GM18498 (cell line): ENCODE measurements at regions not wholly inside any gene's neighbourhood (a gene's known extent, or its start where the extent isn't known, plus 50 kb on each side); places are given as distances from the start of the nearest gene placed in this dataset.

Experiments used
- ATAC-seq: cut with Tn5 transposase; IDR thresholded peaks from one replicate; pipeline ENCODE4 v1.9.1; 2021; ENCODE audit warnings: mild to moderate bottlenecking, moderate library complexity; ENCODE audit not compliant: unreplicated experiment

- no peak for ATAC-seq
Observed at GRCh38 chr4:1480720-1481119, 74.5 kb upstream of the NKX1-1 start.

- no peak for ATAC-seq
Observed at GRCh38 chr4:1479454-1479853, 73.2 kb upstream of the NKX1-1 start.

- ATAC-seq: no peak
Observed at GRCh38 chr4:1478766-1479355, 72.6 kb upstream of the NKX1-1 start.

- ATAC-seq: no peak
Observed at GRCh38 chr4:1477045-1477840, 71.0 kb upstream of the NKX1-1 start.

- ATAC-seq: no peak
Observed at GRCh38 chr4:1476140-1476513, 69.9 kb upstream of the NKX1-1 start.

- ATAC-seq: no peak
Observed at GRCh38 chr4:1475277-1476139, 69.3 kb upstream of the NKX1-1 start.

- no peak for ATAC-seq
Observed at GRCh38 chr4:1474126-1475090, 68.2 kb upstream of the NKX1-1 start.

GRCh38 chr4:1473718-1474117, 67.5 kb upstream of the NKX1-1 start:
- ATAC-seq: no peak

GRCh38 chr4:1472911-1473518, 66.8 kb upstream of the NKX1-1 start:
- no peak for ATAC-seq

GRCh38 chr4:1472148-1472797, 66.0 kb upstream of the NKX1-1 start:
- no peak for ATAC-seq

GRCh38 chr4:1471443-1472147, 65.4 kb upstream of the NKX1-1 start:
- no peak for ATAC-seq

GRCh38 chr4:1470816-1471442, 64.7 kb upstream of the NKX1-1 start:
- no peak for ATAC-seq

GRCh38 chr4:1470393-1470670, 64.1 kb upstream of the NKX1-1 start:
- no peak for ATAC-seq

- no peak for ATAC-seq
Observed at GRCh38 chr4:1469607-1470392, 63.6 kb upstream of the NKX1-1 start.

GRCh38 chr4:1469043-1469442, 62.8 kb upstream of the NKX1-1 start:
- no peak for ATAC-seq

GRCh38 chr4:1467581-1468458, 61.6 kb upstream of the NKX1-1 start:
- no peak for ATAC-seq

GRCh38 chr4:1466863-1467165, 60.6 kb upstream of the NKX1-1 start:
- ATAC-seq: no peak
